NT2/D1 (cell line): ENCODE measurements at regions not wholly inside any gene's neighbourhood (a gene's known extent, or its start where the extent isn't known, plus 50 kb on each side); places are given as distances from the start of the nearest gene placed in this dataset.

ENCODE experiments used
- YY1 ChIP-seq: IDR thresholded peaks from 2 replicates; pipeline ENCODE4 v1.6.1; 2011; ENCODE audit not compliant: insufficient read length, insufficient read depth
- ZNF274 ChIP-seq: IDR thresholded peaks from 2 replicates; pipeline ENCODE4 v1.6.1; 2011; ENCODE audit warnings: mild to moderate bottlenecking, low read depth, low read length

GRCh38 chr6:21826904-21827303 is 233.4 kb downstream of the SOX4 start:
- TF ChIP-seq ZNF274: no peak
- no peak for TF ChIP-seq YY1
